ENCODE measurements at regions not wholly inside any gene's neighbourhood (a gene's known extent, or its start where the extent isn't known, plus 50 kb on each side); places are given as distances from the start of the nearest gene placed in this dataset.

DNA sequence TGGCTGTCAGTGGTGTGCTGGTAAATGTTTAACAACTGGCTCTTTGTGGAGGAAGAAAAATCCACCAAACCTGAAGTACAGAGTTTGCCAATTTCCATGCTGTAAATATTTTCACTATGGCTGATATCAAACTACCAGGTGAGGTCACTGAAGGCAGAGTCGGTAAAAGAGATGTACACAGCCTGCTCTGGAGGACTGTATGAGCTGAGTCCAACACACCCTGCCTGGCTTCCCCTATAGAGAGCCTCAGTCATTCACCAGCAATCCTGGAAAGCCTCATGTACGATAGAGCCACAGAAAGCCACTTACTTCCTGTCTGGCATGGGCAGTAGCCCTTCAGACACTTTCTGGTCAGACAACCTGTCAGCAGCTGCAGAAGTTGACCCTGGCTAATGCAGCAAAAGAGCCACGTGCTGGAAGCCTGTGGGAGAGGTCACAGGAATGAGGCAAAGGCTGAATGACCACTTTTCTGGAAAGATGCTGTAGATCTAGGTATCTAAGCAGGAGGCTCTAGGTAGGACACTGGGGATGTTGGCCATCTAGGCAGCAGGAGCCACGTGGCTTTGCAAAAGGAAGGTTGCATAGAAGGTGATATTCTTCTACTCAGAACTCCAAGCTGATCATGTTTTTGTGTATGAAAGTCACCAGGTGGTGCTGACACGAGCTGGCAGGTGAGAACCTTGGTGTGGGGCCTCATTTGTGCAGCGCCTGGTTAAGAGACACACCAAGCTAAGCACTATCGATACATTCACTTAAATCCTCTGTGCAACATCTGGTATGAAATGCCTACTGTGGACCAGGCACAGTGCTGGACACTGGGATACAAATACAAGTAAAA is 553.9 kb downstream of the VRK1 start:
- intact Hi-C loops (cut with DNase I; ENCODE audit: low total_unique reads) = no loop called here
- H3K27ac ChIP-seq = no peak overlapping the region
- no peaks in the 10 kb centered on the region for H3K27me3 ChIP-seq
- H3K9me3 ChIP-seq = no peaks in the 10 kb centered on the region
- no peaks in the 10 kb centered on the region for H3K4me1 ChIP-seq
- no peaks in the 10 kb centered on the region for H3K36me3 ChIP-seq
- TF ChIP-seq, protein P1, sequence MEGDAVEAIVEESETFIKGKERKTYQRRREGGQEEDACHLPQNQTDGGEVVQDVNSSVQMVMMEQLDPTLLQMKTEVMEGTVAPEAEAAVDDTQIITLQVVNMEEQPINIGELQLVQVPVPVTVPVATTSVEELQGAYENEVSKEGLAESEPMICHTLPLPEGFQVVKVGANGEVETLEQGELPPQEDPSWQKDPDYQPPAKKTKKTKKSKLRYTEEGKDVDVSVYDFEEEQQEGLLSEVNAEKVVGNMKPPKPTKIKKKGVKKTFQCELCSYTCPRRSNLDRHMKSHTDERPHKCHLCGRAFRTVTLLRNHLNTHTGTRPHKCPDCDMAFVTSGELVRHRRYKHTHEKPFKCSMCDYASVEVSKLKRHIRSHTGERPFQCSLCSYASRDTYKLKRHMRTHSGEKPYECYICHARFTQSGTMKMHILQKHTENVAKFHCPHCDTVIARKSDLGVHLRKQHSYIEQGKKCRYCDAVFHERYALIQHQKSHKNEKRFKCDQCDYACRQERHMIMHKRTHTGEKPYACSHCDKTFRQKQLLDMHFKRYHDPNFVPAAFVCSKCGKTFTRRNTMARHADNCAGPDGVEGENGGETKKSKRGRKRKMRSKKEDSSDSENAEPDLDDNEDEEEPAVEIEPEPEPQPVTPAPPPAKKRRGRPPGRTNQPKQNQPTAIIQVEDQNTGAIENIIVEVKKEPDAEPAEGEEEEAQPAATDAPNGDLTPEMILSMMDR (IDR thresholded peaks at IDR 0.05) = no peak
- H3K4me3 ChIP-seq = no peak overlapping the region
- no peak for DNase-seq

DNA sequence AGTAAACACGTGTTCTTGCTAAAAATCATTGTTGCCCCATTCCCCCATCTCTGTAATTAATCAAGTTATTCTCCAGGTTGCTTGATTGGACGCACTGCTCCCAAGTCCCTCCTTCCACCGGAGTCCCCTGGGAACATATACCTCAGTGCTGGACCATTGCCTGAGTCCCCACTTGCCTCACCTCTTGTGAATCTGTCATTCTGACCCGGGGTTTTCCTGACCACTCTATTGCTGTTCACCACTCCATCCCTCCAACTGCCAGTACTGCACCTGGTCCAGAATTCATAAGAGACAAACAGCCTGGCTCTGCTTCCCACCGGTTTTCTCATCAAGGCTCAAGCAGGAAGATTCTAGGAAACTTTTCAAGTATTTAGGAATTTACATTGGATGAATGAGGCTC is 555.9 kb downstream of the VRK1 start:
- Histone ChIP-seq H3K36me3 (no peaks in the 10 kb centered on the region), H3K4me1 (no peaks in the 10 kb centered on the region), H3K27me3 (no peaks in the 10 kb centered on the region), H3K9me3 (no peaks in the 10 kb centered on the region), H3K27ac (no peak overlapping the region), H3K4me3 (no peak overlapping the region)
- DNase-seq = no peak
- TF ChIP-seq, protein P1 (IDR thresholded peaks at IDR 0.05) = no peak
- intact Hi-C loops (cut with DNase I; ENCODE audit: low total_unique reads) = no loop called here

DNA sequence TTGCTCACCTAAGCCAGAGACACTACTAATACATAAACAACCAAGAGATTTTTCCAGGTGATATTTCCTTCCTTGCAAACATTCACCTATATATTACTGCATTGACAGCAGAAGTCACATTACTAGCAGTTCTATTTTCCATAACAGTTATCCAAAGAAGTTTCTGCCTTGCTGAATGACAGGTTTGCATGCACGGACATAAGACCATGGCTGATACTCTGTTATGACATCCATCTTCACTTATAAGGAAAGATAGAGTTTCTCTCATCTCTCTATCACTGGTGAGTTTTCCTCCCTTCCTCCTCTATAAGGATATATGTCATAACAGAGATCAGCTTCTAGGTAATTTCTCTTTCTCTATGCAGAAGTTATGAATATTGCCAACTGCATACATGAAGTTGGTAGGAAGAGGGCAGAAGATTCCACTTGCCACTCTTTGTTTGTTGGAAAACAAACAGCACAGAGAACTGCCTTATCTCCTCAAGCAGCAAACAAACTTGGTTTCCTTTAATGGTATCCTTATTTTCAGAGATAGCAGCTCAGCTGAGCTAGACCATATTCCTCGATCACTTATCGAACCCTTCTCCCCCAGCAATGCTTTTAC is 557.0 kb downstream of the VRK1 start:
- Histone ChIP-seq H3K4me1 (no peaks in the 10 kb centered on the region), H3K36me3 (no peaks in the 10 kb centered on the region), H3K4me3 (no peak overlapping the region), H3K27me3 (no peaks in the 10 kb centered on the region), H3K27ac (no peak overlapping the region), H3K9me3 (no peaks in the 10 kb centered on the region)
- no peak for DNase-seq
- intact Hi-C loops (cut with DNase I; ENCODE audit: low total_unique reads) = no loop called here
- TF ChIP-seq, protein P1 (IDR thresholded peaks at IDR 0.05) = no peak

DNA sequence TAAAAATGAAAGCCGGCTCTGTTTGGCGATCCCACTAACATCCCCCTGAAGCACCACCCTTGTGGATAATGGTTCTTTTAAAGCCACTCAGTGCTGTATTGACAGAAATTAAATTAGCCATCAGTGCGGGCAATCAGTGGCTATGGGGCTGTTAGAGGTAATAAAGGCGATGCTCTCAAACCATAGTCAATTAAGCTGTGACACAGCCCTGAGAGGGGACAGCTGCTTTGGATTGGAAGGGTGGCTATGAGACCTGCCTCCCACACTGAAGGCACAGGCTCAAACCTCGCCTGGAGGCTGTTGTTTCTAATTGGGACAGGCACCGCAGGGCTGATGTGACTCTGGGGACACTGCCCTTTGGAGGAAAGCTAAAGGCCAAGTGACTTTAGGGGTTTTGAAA is 562.2 kb downstream of the VRK1 start:
- H3K27me3 ChIP-seq = no peaks in the 10 kb centered on the region
- no peaks in the 10 kb centered on the region for H3K4me1 ChIP-seq
- no peaks in the 10 kb centered on the region for H3K36me3 ChIP-seq
- H3K9me3 ChIP-seq = no peaks in the 10 kb centered on the region
- intact Hi-C loops (cut with DNase I; ENCODE audit: low total_unique reads) = no loop called here
- TF ChIP-seq, protein P1 (IDR thresholded peaks at IDR 0.05) = no peak
- no peak overlapping the region for H3K4me3 ChIP-seq
- H3K27ac ChIP-seq = no peak overlapping the region
- no peak for DNase-seq

DNA sequence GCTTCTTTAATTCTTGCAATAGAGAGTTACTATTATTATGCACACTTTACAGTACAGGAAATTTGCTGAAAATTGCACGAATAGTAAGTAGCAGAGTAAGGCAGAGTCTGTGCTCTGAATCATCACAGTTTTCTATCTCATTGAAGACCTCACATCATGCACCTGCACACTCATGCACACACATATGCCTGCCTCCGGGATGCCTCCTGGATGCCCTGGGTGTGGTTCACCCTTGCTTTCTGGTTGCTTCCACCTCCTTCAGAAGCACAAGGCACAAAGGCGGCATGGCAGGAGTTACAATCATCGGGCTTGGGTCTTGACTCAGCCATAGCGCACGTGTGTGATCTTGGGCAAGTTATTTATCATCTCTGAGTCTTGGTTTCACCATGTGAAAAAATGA is 564.0 kb downstream of the VRK1 start:
- DNase-seq = no peak
- no peaks in the 10 kb centered on the region for H3K27me3 ChIP-seq
- TF ChIP-seq, protein P1 (IDR thresholded peaks at IDR 0.05) = no peak
- H3K9me3 ChIP-seq = no peaks in the 10 kb centered on the region
- no peaks in the 10 kb centered on the region for H3K4me1 ChIP-seq
- H3K36me3 ChIP-seq = no peaks in the 10 kb centered on the region
- intact Hi-C loops (cut with DNase I; ENCODE audit: low total_unique reads) = loop anchor here (10.0 kb wide), 1 partner anchor 364 kb away; no protein-coding TSS in a partner anchor
- no peak overlapping the region for H3K27ac ChIP-seq
- no peak overlapping the region for H3K4me3 ChIP-seq
